Activated T-helper 2 cell treated with anti-CD3 and anti-CD28 coated beads, Interferon-gamma antibody, Interleukin-2, Interleukin-4, amounts not matched to agents 10 μg/mL and 5 μg/mL and 100 μg/mL, durations not matched to agents 14 hours and 24 hours and 36 hours (primary cell): ENCODE measurements at regions not wholly inside any gene's neighbourhood (a gene's known extent, or its start where the extent isn't known, plus 50 kb on each side); places are given as distances from the start of the nearest gene placed in this dataset.

Experiments
- DNase-seq: peaks from one replicate; pipeline ENCODE4 v3.0.0; 2021; ENCODE audit warnings: low spot score
- H3K27ac Mint-ChIP-seq: one replicate; pipeline ENCODE4 v1.8.0; 2021; ENCODE audit warnings: mixed read lengths
- H3K27me3 Mint-ChIP-seq: one replicate; pipeline ENCODE4 v1.8.0; 2021; ENCODE audit warnings: low read depth, mixed read lengths
- H3K36me3 Mint-ChIP-seq: one replicate; pipeline ENCODE4 v1.8.0; 2021; ENCODE audit warnings: low read depth, mixed read lengths
- H3K4me1 Mint-ChIP-seq: one replicate; pipeline ENCODE4 v1.8.0; 2021; ENCODE audit warnings: low read depth, mixed read lengths
- H3K4me3 Mint-ChIP-seq: one replicate; pipeline ENCODE4 v1.8.0; 2021; ENCODE audit warnings: low read depth, mild to moderate bottlenecking, moderate library complexity, mixed read lengths
- H3K9me3 Mint-ChIP-seq: one replicate; pipeline ENCODE4 v1.8.0; 2021; ENCODE audit warnings: mixed read lengths
- intact Hi-C: fragments of 100-400 bp; cut with micrococcal nuclease; formaldehyde crosslinking; loops from one replicate; pipeline ENCODE4 v1.15.1; 2023

GRCh38 chr9:16974436-16974835, 104.0 kb upstream of the BNC2 start:
- DNase-seq, result no peak
- Mint-ChIP-seq H3K27ac (no peak overlapping the region), H3K4me3 (no peak overlapping the region), H3K4me1 (no peaks in the 10 kb centered on the region), H3K27me3 (no peaks in the 10 kb centered on the region), H3K36me3 (no peaks in the 10 kb centered on the region), H3K9me3 (peaks cover 30% of the 10 kb centered on the region)
- intact Hi-C loops, result no loop called here

GRCh38 chr9:16970321-16970720, 99.9 kb upstream of the BNC2 start:
- Mint-ChIP-seq H3K9me3 (peaks cover 39% of the 10 kb centered on the region), H3K4me3 (no peak overlapping the region), H3K27me3 (no peaks in the 10 kb centered on the region), H3K36me3 (no peaks in the 10 kb centered on the region), H3K27ac (no peak overlapping the region), H3K4me1 (no peaks in the 10 kb centered on the region)
- intact Hi-C loops, result no loop called here
- DNase-seq, result no peak

- H3K27me3 Mint-ChIP-seq, result no peaks in the 10 kb centered on the region
- H3K4me1 Mint-ChIP-seq, result no peaks in the 10 kb centered on the region
- no peak overlapping the region for H3K27ac Mint-ChIP-seq
- peaks cover 34% of the 10 kb centered on the region for H3K9me3 Mint-ChIP-seq
- H3K36me3 Mint-ChIP-seq, result no peaks in the 10 kb centered on the region
- intact Hi-C loops, result no loop called here
- no peak for DNase-seq
- no peak overlapping the region for H3K4me3 Mint-ChIP-seq
Measured at GRCh38 chr9:16964228-16964627, 93.8 kb upstream of the BNC2 start.

DNA sequence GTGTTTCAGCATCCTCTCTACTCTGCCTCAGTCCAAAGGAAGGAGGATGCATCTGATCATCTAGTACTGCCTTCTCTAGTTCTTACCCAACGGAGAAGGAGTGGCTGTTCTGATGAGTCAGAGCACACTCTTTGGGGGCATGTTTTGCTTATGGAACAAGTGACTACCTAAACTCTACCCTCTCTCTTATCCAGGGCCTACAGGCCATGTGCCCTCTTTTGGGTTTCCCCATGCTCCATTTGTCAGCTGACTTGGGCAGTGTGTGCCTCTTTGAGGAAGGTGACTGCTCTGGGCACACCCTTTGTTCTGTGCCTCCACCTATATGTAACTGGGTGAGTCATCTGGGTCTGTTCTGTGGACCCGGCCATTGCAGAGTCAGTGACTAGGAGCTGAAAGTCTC, 89.6 kb upstream of the BNC2 start:
- H3K27ac Mint-ChIP-seq, result no peak overlapping the region
- H3K4me3 Mint-ChIP-seq, result no peak overlapping the region
- H3K9me3 Mint-ChIP-seq, result peaks cover 32% of the 10 kb centered on the region
- H3K36me3 Mint-ChIP-seq, result no peaks in the 10 kb centered on the region
- H3K4me1 Mint-ChIP-seq, result no peaks in the 10 kb centered on the region
- intact Hi-C loops, result no loop called here
- no peaks in the 10 kb centered on the region for H3K27me3 Mint-ChIP-seq
- DNase-seq, result no peak

- no peaks in the 10 kb centered on the region for H3K36me3 Mint-ChIP-seq
- no peak overlapping the region for H3K27ac Mint-ChIP-seq
- intact Hi-C loops, result no loop called here
- no peak overlapping the region for H3K4me3 Mint-ChIP-seq
- no peaks in the 10 kb centered on the region for H3K27me3 Mint-ChIP-seq
- DNase-seq, result no peak
- H3K9me3 Mint-ChIP-seq, result peaks cover 35% of the 10 kb centered on the region
- H3K4me1 Mint-ChIP-seq, result no peaks in the 10 kb centered on the region
Measured at GRCh38 chr9:16959391-16959790, 88.9 kb upstream of the BNC2 start.

DNA sequence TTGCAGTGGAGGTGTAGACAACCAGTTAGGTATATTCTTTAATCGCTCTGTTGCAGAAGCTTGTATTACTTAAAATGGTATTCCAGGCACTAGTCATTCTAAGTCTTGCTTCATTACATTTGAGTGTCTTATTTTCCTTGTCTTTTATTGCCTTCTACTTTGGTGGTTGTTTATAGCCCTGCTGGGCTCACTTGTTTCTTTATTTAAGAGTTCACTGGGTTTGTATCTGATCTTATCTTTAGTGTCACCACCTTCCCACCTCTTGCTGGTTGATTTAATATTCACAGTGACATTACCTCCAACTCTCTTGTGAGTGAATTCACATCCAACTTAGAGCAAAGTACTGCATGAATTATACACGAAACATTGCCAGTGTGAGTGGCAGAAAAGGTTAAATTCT, 83.6 kb upstream of the BNC2 start:
- no peaks in the 10 kb centered on the region for H3K36me3 Mint-ChIP-seq
- no peaks in the 10 kb centered on the region for H3K27me3 Mint-ChIP-seq
- H3K4me3 Mint-ChIP-seq, result no peak overlapping the region
- no peaks in the 10 kb centered on the region for H3K4me1 Mint-ChIP-seq
- peaks cover 15% of the 10 kb centered on the region for H3K9me3 Mint-ChIP-seq
- intact Hi-C loops, result no loop called here
- DNase-seq, result no peak
- no peak overlapping the region for H3K27ac Mint-ChIP-seq

DNA sequence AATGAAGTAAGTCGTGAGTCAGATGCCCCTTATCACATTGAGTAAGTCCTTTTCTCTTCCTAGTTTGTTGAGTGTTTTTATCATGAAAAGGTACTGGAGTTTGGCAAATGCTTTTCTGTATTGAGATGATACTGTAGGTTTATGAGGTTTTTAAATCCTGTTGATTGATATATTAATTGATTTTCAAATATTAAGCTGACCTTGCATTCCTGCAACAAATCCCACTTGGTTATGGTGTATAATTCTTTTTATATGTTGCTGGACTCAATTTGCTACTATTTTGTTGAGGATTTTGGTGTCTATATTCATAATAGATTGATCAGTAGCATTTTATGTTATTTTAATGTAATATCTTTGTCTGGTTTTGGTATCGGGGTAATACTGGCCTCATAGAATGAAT, 81.0 kb upstream of the BNC2 start:
- Mint-ChIP-seq H3K9me3 (peaks cover 7% of the 10 kb centered on the region), H3K4me3 (no peak overlapping the region), H3K4me1 (no peaks in the 10 kb centered on the region), H3K36me3 (no peaks in the 10 kb centered on the region), H3K27me3 (no peaks in the 10 kb centered on the region), H3K27ac (no peak overlapping the region)
- DNase-seq, result no peak
- intact Hi-C loops, result no loop called here

DNA sequence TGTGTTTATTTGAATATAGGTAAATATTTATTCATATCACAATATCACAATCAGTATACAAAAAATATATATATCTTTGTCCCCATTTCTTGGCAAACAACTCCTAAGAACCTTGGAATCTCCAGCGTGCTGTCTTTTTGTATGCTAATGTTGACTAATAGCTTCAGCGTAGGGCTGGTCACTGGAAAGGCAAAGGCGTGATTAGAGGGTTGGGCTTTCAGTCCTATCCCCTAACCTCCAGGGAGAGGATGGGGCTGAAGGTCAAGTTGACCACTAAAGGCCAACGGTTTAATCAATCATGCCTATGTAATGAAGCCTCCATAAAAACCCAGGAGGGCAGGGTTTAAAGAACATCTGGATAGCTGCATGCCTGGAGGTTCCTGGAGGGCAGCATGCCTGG, 79.6 kb upstream of the BNC2 start:
- Mint-ChIP-seq H3K27ac (no peak overlapping the region), H3K27me3 (no peaks in the 10 kb centered on the region), H3K4me1 (no peaks in the 10 kb centered on the region), H3K36me3 (no peaks in the 10 kb centered on the region), H3K9me3 (peaks cover 10% of the 10 kb centered on the region), H3K4me3 (no peak overlapping the region)
- intact Hi-C loops, result no loop called here
- DNase-seq, result no peak

DNA sequence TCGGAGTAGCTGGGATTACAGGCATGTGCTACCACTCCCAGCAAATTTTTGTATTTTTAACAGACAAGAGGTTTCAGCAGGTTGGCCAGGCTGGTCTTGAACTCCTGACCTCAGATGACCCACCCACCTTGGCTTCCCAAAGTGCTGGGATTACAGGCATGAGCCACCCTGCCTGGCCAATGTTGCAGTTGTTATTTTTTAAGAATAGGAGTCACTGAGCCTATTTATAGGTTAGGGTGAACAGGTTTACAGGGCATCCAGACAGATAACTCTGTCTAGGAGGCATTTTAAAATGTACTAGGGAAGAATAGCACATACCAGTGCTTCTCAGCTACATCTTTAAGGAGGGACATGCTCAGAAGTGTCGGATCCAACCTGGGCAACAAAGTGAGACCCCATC, 60.1 kb upstream of the BNC2 start:
- no peak overlapping the region for H3K4me3 Mint-ChIP-seq
- intact Hi-C loops, result no loop called here
- H3K27me3 Mint-ChIP-seq, result no peaks in the 10 kb centered on the region
- no peaks in the 10 kb centered on the region for H3K4me1 Mint-ChIP-seq
- no peaks in the 10 kb centered on the region for H3K36me3 Mint-ChIP-seq
- no peak overlapping the region for H3K27ac Mint-ChIP-seq
- no peak for DNase-seq
- H3K9me3 Mint-ChIP-seq, result peaks cover 26% of the 10 kb centered on the region

DNA sequence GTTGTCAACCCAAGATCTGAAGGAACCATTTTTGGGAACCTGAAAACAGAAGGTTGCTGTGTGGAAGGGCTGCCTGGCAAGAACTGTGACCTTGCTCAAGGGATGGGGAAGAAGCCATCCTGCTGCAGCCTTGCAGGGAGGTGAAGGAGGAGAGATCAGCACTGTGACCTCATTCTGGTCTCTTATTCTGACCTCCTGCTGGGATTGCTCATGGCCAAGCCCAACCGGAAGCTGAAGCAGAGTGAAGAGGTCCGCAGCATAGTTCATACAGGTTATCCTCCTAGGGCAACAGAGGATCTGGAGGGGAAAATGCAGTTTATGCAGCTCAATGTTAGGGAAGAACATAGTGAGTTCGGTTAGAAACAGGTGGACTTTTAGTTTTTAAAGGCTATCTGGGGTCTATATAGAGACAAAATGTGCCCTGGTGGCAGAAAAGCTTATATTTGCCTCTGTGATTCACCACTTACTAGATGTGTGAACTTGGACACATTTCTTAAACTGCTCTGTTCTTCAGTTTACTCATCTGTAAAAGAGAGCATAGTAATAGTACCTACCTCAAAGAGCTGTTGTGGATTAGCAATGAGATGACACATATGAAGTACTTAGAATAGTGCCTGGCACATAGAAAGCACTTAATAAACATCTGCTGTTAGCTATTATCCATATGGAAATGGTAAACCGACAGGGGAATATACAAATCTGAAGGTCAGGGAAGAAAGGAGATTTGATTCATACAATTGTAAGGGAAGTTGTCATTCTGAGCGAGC, 57.9 kb upstream of the BNC2 start:
- Mint-ChIP-seq H3K27ac (no peak overlapping the region), H3K4me1 (no peaks in the 10 kb centered on the region), H3K36me3 (no peaks in the 10 kb centered on the region), H3K4me3 (no peak overlapping the region), H3K9me3 (peaks cover 13% of the 10 kb centered on the region), H3K27me3 (no peaks in the 10 kb centered on the region)
- DNase-seq, result no peak
- intact Hi-C loops, result no loop called here

DNA sequence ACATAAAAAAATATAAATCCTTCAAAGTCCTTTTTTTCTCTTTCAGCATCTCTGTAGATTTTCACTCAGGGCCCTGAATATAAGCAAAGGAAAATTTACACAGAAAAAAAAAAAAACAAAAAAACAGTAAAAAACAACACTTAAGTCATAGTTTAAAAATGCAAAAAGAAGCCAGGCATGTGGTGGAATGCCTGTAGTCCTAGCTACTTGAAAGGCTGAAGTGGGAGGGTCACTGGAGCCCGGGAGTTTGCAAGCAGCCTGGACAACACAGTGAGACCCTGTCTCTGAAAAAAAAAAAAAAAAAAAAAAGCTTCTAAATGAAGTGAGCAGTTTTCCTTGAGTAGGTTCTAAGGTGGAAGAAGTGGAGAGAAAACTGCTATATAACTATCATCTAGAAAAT, 55.0 kb upstream of the BNC2 start:
- H3K4me1 Mint-ChIP-seq, result no peaks in the 10 kb centered on the region
- H3K36me3 Mint-ChIP-seq, result no peaks in the 10 kb centered on the region
- H3K9me3 Mint-ChIP-seq, result peaks cover 8% of the 10 kb centered on the region
- H3K27me3 Mint-ChIP-seq, result no peaks in the 10 kb centered on the region
- H3K4me3 Mint-ChIP-seq, result no peak overlapping the region
- intact Hi-C loops, result no loop called here
- DNase-seq, result no peak
- no peak overlapping the region for H3K27ac Mint-ChIP-seq

- DNase-seq, result no peak
- intact Hi-C loops, result no loop called here
- Mint-ChIP-seq H3K36me3 (no peaks in the 10 kb centered on the region), H3K4me3 (no peak overlapping the region), H3K9me3 (peaks cover 14% of the 10 kb centered on the region), H3K4me1 (no peaks in the 10 kb centered on the region), H3K27me3 (no peaks in the 10 kb centered on the region), H3K27ac (no peak overlapping the region)
Measured at GRCh38 chr9:16924311-16924915, 53.9 kb upstream of the BNC2 start.

GRCh38 chr9:16921855-16922254, 51.4 kb upstream of the BNC2 start:
- H3K4me1 Mint-ChIP-seq, result no peaks in the 10 kb centered on the region
- no peaks in the 10 kb centered on the region for H3K36me3 Mint-ChIP-seq
- no peaks in the 10 kb centered on the region for H3K27me3 Mint-ChIP-seq
- no peak for DNase-seq
- H3K9me3 Mint-ChIP-seq, result peaks cover 27% of the 10 kb centered on the region
- H3K27ac Mint-ChIP-seq, result no peak overlapping the region
- H3K4me3 Mint-ChIP-seq, result no peak overlapping the region
- intact Hi-C loops, result no loop called here
